ENCODE measurements at regions not wholly inside any gene's neighbourhood (a gene's known extent, or its start where the extent isn't known, plus 50 kb on each side); places are given as distances from the start of the nearest gene placed in this dataset.

DNA sequence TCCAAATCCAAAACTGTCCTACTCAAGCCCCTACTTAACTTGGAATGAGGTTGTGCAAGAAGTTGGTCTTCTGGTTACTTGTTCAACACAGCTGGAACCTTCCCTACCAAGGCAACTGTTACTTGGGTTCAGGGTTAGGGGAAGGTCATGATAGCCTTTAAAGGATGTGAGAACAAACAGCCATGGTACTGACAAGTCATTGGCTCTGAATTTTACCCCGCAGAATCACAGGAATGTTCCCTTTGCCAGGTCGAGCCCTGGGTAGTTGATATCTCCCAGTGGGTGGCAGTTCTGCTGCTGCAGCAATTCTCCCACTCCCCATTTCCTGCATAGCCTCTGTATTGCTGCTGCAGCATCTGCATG, 396.1 kb upstream of the MPDZ start:
- Mint-ChIP-seq H3K27ac (ENCODE audit: unreplicated experiment) (no peak overlapping the region), H3K27me3 (ENCODE audit: unreplicated experiment) (peaks cover 2% of the 10 kb centered on the region), H3K4me3 (ENCODE audit: unreplicated experiment) (no peak overlapping the region), H3K4me1 (ENCODE audit: low read depth, unreplicated experiment) (no peaks in the 10 kb centered on the region), H3K9me3 (ENCODE audit: unreplicated experiment) (no peaks in the 10 kb centered on the region), H3K36me3 (ENCODE audit: unreplicated experiment) (no peaks in the 10 kb centered on the region)
- DNase-seq = no peak
- TF ChIP-seq, protein P1, sequence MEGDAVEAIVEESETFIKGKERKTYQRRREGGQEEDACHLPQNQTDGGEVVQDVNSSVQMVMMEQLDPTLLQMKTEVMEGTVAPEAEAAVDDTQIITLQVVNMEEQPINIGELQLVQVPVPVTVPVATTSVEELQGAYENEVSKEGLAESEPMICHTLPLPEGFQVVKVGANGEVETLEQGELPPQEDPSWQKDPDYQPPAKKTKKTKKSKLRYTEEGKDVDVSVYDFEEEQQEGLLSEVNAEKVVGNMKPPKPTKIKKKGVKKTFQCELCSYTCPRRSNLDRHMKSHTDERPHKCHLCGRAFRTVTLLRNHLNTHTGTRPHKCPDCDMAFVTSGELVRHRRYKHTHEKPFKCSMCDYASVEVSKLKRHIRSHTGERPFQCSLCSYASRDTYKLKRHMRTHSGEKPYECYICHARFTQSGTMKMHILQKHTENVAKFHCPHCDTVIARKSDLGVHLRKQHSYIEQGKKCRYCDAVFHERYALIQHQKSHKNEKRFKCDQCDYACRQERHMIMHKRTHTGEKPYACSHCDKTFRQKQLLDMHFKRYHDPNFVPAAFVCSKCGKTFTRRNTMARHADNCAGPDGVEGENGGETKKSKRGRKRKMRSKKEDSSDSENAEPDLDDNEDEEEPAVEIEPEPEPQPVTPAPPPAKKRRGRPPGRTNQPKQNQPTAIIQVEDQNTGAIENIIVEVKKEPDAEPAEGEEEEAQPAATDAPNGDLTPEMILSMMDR (IDR thresholded peaks at IDR 0.05; ENCODE audit: partially characterized antibody, unreplicated experiment) = no peak

DNA sequence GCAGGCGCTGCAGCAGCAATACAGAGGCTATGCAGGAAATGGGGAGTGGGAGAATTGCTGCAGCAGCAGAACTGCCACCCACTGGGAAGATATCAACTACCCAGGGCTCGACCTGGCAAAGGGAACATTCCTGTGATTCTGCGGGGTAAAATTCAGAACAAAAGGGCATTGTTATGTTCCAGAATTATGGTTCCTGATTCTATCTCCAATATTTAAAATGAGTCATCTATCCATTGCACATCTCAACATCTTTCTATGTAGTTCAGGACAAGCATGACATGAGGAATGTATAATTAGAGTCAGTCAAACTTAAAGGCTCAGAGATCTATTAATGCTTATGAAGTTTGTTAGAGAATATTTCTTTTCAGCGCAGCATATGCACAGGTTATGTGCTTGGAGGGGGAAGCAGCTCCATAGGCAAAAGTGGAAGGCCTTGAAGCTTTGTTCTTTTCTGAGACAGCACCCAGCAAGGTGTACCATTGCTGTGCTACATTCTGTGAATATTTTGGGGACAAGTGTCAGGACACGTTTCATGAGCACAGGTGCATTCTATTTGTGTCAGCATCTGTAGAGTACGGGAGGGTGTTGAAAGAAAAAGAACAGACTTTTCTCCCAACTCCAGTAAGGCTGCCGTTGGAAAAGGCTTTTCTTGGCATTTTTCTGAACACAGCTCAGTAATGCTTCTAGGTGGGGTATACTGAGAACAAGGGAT, 395.6 kb upstream of the MPDZ start:
- Mint-ChIP-seq H3K27ac (ENCODE audit: unreplicated experiment) (no peak overlapping the region), H3K4me3 (ENCODE audit: unreplicated experiment) (no peak overlapping the region), H3K27me3 (ENCODE audit: unreplicated experiment) (peaks cover 2% of the 10 kb centered on the region), H3K9me3 (ENCODE audit: unreplicated experiment) (no peaks in the 10 kb centered on the region), H3K36me3 (ENCODE audit: unreplicated experiment) (no peaks in the 10 kb centered on the region), H3K4me1 (ENCODE audit: low read depth, unreplicated experiment) (no peaks in the 10 kb centered on the region)
- DNase-seq = no peak
- TF ChIP-seq, protein P1 (IDR thresholded peaks at IDR 0.05; ENCODE audit: partially characterized antibody, unreplicated experiment) = no peak

GRCh38 chr9:13673348-13673747, 393.9 kb upstream of the MPDZ start:
- DNase-seq = no peak
- Mint-ChIP-seq H3K4me3 (ENCODE audit: unreplicated experiment) (no peak overlapping the region), H3K27me3 (ENCODE audit: unreplicated experiment) (peaks cover 2% of the 10 kb centered on the region), H3K36me3 (ENCODE audit: unreplicated experiment) (no peaks in the 10 kb centered on the region), H3K27ac (ENCODE audit: unreplicated experiment) (no peak overlapping the region), H3K9me3 (ENCODE audit: unreplicated experiment) (no peaks in the 10 kb centered on the region), H3K4me1 (ENCODE audit: low read depth, unreplicated experiment) (no peaks in the 10 kb centered on the region)
- TF ChIP-seq, protein P1 (IDR thresholded peaks at IDR 0.05; ENCODE audit: partially characterized antibody, unreplicated experiment) = no peak

DNA sequence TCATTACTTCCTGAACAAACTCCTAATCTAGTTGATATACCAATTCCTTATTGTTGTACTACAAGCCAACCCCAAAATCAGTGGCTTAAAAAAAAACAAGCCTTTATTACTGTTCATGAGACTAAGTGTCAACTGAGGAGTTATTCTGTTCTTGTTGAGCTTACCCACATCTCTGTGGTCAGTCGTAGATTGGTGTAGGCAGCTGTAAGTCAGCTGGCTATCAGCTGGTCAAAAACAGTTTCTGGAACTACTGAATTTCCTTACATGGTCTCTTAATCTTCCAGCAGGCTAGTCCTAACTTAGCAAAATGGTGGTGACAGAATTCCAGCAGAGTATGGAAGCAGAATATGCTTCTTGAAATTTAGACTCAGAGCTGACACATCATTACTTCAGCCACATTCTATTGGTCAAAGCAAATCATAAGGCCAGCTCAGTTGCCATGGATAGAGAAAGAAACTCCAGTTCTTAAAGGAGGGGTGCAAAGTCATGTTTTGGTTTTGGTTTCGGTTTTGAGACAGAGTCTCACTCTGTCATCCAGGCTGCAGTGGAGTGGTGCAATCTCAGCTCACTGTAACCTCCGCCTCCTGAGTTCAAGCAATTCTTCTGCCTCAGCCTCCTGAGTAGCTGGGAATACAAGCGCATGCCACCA, 386.1 kb upstream of the MPDZ start:
- Mint-ChIP-seq H3K27me3 (ENCODE audit: unreplicated experiment) (peaks cover 1% of the 10 kb centered on the region), H3K36me3 (ENCODE audit: unreplicated experiment) (no peaks in the 10 kb centered on the region), H3K27ac (ENCODE audit: unreplicated experiment) (no peak overlapping the region), H3K4me3 (ENCODE audit: unreplicated experiment) (no peak overlapping the region), H3K9me3 (ENCODE audit: unreplicated experiment) (peaks cover 2% of the 10 kb centered on the region), H3K4me1 (ENCODE audit: low read depth, unreplicated experiment) (no peaks in the 10 kb centered on the region)
- no peak for DNase-seq
- TF ChIP-seq, protein P1 (IDR thresholded peaks at IDR 0.05; ENCODE audit: partially characterized antibody, unreplicated experiment) = no peak

DNA sequence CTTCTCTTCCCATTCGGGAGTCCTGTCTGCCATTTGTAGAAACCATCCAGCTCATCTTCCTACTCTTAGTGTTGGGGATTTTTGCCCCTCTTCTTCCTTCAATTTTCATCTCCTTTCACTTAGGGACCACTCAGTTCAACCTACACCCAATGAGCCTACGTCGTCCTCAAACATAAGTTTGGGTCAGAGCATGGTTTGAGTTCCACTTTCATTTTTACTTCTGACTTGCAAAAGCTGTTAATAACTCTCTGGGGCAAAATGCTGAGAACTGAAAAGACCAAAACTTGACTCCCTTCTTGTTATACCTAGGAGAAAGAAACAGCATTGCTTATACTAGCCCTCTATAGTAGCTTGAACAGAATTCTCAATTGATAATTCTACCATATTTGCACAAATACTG, 381.5 kb upstream of the MPDZ start:
- H3K27me3 Mint-ChIP-seq (ENCODE audit: unreplicated experiment) = peaks cover 1% of the 10 kb centered on the region
- DNase-seq = no peak
- no peaks in the 10 kb centered on the region for H3K4me1 Mint-ChIP-seq (ENCODE audit: low read depth, unreplicated experiment)
- H3K36me3 Mint-ChIP-seq (ENCODE audit: unreplicated experiment) = no peaks in the 10 kb centered on the region
- TF ChIP-seq, protein P1 (IDR thresholded peaks at IDR 0.05; ENCODE audit: partially characterized antibody, unreplicated experiment) = no peak
- H3K4me3 Mint-ChIP-seq (ENCODE audit: unreplicated experiment) = no peak overlapping the region
- no peaks in the 10 kb centered on the region for H3K9me3 Mint-ChIP-seq (ENCODE audit: unreplicated experiment)
- H3K27ac Mint-ChIP-seq (ENCODE audit: unreplicated experiment) = no peak overlapping the region
